ENCODE measurements at regions not wholly inside any gene's neighbourhood (a gene's known extent, or its start where the extent isn't known, plus 50 kb on each side); places are given as distances from the start of the nearest gene placed in this dataset.
"Not testable (repeated sequence)": the region's sequence is repeated elsewhere in the genome, so short reads cannot be mapped to it uniquely, and the experiment has no call there.

GRCh38 chr1:172755099-172755498 lies 96.2 kb downstream of the FASLG start:
- no peak for DNase-seq

GRCh38 chr1:172756024-172756423 lies 97.1 kb downstream of the FASLG start:
- DNase-seq, result no peak

DNA sequence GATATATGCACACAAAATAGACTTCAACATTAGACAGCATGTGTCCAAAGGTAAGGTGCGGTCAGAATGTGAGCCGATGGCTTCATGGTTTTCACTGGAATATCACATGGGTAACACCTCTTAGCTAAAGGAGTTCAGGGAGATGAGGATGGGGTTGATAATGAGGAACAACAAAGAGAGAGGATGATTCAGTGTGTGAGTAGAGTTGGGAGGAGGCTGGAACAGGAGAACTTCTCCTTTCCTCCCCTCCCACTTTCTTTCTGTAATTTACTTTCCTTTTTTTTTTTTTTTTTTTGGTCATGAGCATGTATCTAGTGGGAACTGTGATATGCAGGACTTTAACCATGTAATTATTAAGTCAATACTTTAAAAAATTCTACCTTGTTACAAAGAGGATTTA lies 99.4 kb downstream of the FASLG start:
- DNase-seq, result no peak

- DNase-seq, result no peak
Measured at GRCh38 chr1:172760121-172760520, 101.2 kb downstream of the FASLG start.

DNA sequence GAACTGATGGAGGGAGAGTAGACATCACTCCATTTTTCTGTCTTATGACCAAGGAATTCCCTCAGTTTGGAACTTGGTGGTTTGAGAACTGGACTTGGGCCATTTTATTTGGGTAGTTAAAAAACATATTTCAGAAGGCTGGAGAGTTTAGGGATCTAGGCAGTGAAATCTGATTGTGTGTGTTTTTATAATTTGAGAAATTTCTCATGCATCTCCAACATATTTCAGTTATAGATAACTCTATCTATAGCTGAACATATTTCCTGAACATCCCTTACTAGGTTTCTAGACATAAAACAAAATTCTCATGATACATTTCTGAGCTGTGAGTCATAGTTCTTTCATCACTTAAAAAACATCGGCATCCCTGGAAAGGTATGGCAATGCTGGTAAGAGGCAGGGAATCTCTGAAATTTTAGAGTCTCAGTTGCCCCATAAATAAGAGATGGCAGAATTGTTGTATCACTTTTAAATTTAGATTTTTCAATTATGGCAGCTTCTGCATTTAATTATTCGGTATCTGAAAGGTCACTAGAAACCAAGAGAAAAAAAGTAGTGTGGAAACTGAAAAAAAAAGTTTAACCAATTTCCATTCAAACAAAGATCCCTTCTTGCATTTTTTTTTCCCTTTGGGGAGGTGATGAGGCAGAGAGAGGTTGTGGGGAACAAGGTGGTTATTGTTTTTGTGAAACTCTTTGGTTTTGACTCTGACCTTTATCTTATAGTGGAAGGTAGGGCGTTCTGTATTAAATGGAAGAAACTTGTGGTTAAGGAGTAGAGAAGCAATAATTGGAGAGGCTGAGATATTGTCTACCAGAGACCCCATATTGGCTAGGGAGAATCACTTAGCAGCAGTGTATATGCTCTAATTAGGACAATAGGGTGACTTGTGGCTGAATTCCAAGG lies 102.9 kb downstream of the FASLG start:
- no peak for DNase-seq

GRCh38 chr1:172763057-172763456 lies 104.2 kb downstream of the FASLG start:
- DNase-seq, result no peak

DNA sequence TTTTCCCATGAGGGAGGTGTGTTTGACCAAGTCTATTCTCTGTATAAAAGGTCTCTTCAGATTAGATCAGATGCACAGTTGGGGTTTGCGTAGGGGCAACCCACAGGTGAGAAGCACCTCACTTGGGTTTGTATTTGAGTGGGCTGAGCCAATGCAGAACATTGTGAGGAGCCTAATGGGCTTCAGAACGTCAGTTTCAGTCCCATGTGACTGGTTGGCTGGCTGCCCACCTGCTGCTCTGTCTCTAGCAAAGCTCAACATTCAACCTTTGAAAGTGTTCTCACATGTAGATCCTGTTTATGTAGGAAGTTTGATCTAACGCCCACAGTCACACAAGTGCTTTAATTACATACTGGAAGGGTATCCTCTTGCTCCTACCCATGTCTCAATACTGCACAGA lies 105.5 kb downstream of the FASLG start:
- DNase-seq, result no peak

GRCh38 chr1:172766462-172766861 lies 107.6 kb downstream of the FASLG start:
- no peak for DNase-seq

- no peak for DNase-seq
Measured at GRCh38 chr1:172770071-172770470, 111.2 kb downstream of the FASLG start.

DNA sequence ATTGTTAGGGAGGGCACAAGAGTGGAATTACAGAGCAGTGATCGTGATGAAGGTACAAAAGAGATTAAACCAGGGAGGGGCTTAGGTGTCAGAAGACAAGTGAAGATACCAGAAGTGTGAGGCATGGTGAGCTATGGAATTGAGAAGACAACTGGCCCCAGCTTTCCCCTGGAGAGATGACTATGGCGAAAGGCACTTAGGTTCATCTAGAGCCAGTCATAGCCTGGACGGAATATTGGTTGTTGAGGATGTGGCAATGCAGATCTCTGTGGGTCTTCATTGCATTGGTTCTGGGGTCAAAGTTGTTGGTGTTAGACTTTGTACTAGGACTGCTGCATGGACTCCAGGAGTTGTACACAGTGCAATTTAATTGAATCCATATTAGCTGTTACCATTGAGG lies 115.7 kb downstream of the FASLG start:
- no peak for DNase-seq

DNA sequence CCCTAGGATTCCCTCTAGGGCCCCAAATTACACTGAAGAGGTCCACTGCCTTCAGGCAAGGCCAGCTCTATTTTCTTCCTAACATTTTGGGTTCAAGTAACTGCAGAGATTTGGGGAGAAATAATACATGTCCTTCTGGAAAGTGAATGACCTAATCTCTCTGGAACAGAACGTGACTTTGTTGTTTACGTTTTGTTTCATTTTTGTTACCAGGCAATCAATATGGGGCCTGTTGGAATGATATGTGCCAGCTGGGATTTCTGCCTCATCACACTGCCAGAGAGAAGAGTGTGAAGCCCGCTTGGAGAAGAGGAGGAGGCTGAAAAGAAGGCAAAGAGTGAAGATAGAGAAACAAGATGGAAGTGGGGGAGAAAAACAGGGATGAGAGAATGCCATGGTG lies 116.7 kb downstream of the FASLG start:
- DNase-seq, result no peak

DNA sequence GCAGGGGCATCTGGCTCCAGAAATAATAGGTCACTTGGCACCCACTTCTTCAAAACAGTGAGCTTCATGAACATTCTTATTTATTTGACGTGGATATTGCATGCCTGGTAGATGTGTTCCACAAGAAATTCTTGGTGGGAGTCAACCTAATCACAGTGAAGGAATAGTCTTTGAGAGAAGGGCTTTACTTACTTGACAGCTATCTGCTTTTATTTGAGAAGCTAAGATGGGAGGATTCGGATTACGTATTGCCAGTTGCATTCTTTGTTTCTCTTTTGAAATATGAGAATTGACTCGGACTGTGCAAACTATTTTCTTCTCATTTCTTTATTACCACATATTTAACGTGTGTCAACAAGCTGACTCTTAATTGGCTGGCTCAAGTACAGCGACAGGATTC lies 117.2 kb downstream of the FASLG start:
- DNase-seq, result no peak

GRCh38 chr1:172777767-172778166 lies 118.9 kb downstream of the FASLG start:
- DNase-seq, result no peak

GRCh38 chr1:172778456-172779455 lies 119.9 kb downstream of the FASLG start:
- DNase-seq, result no peak

DNA sequence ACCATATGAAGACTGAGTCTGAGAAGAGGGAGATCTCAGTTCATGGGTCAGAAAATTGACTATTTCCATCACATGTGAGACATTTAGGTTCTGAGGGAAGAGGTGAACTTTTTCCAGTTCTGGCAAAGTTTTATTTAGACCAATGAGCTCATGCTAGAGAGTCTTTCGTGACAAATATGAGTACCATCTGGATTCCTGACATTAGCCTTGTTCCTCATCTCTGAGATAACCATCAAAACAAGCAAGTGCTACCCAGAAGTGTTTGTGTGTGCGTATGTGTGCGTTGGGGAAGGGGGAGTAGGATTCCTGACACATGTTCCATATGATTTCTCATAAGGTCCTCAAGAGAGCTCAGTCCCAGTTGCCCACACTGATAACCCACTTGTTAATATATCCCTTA lies 120.6 kb downstream of the FASLG start:
- no peak for DNase-seq

GRCh38 chr1:172781513-172782140 lies 122.7 kb downstream of the FASLG start:
- DNase-seq, result no peak

DNA sequence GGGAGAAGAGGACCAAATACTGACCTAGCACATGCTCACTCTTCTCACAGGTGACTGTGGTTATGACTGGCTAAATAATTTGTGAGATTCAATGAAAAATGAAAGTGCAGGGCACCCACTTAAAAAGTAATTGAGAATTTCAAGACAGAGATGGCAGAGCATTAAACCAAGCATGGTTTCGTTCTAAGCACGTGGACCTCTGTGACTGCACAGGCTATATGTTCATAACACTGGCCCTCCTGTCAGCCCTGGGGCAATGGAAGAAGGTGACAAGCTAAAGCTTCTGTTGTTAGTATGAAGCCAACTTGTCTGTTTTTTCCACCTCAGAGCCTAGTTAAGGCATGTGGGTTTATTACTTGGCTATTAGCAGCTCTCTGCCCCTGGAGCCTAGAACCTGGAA lies 130.9 kb downstream of the FASLG start:
- DNase-seq, result no peak

- no peak for DNase-seq
Measured at GRCh38 chr1:172790245-172790644, 131.3 kb downstream of the FASLG start.

- DNase-seq, result no peak
Measured at GRCh38 chr1:172793823-172794222, 134.9 kb downstream of the FASLG start.

DNA sequence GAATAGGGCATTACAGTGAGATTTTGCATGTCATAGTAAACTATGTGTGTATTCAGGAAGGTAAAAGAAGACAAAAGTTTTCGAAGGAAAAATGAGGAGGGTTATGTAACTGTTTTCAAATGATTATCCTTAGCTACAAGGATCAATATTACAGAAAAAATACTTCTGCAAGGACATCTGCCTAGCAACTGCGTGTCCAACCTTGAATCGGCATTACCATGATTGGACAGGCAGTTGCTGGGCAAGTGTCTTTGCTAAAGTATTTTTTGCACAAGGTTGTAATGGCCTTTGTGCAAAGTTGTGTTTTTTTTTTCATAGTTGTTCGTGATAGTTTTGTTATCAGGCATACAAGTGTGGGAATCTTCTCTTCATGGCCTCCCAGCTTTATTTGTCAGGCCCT lies 136.8 kb downstream of the FASLG start:
- no peak for DNase-seq

DNA sequence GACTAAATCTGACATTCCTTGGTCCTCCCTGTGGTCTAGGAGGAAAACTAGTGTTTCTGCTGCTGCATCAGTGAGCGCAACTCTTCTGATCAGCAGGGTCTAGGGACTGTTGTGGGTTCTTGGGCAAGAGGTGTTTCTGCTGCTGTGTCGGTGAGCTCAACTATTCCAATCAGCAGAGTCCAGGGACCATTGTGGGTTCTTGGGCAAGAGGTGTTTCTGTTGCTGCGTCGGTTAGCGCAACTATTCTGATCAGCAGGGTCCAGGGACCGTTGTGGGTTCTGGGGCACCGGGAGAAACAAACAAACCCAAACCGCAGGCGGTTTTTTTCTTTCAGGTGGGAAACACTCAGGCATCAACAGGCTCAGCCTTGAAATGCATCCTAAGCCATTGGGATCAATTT lies 140.9 kb downstream of the FASLG start:
- DNase-seq, result not testable (repeated sequence)

DNA sequence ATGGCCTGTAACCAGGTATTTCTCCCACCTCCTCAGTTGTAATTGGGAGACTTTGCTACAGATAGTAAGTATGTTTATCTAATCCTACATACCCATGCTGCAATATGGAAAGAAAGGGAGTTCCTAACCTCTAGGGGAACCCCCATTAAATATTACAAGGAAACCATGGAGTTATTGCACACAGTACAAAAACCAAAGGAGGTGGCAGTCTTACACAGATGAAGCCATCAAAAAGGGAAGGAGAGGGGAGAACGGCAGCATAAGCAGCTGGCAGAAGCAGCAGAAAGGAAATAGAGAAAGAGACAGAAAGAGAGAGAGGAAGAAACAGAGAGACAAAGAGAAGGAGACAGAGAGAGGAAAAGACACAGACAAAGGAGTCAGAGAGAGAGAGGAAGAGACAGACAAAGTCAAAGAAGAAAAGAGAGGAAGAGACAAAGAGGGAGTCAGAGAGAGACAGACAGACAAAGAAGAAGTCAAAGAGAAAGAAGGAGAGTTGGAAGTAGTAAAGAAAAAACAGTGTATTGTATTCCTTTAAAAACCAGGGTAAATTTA lies 142.9 kb downstream of the FASLG start:
- no peak for DNase-seq

GRCh38 chr1:172809750-172810149 lies 150.8 kb downstream of the FASLG start:
- no peak for DNase-seq

All from NCI-H1092 treated with DMSO at 0.1 percent for 48 hours (cell line).